H9 (cell line): ENCODE measurements at regions not wholly inside any gene's neighbourhood (a gene's known extent, or its start where the extent isn't known, plus 50 kb on each side); places are given as distances from the start of the nearest gene placed in this dataset.

ENCODE experiments used
- DNase-seq: peaks from one replicate; pipeline ENCODE4 v3.0.0-alpha.2; 2017
- H2AFZ ChIP-seq: one replicate; pipeline ENCODE4 v1.6.1; 2013; ENCODE audit warnings: mild to moderate bottlenecking, low read length, control low read depth, moderate library complexity
- H2AK5ac ChIP-seq: 2 replicates; pipeline ENCODE4 v1.6.1; 2013; ENCODE audit warnings: low read length, control low read depth, mixed read lengths; ENCODE audit not compliant: insufficient read length
- H2BK120ac ChIP-seq: one replicate; pipeline ENCODE4 v1.6.1; 2013; ENCODE audit warnings: low read depth, mild to moderate bottlenecking, low read length, control low read depth, inconsistent platforms; ENCODE audit not compliant: poor library complexity, severe bottlenecking
- H2BK12ac ChIP-seq: 2 replicates; pipeline ENCODE4 v1.6.1; 2013; ENCODE audit warnings: low read length, control low read depth, mixed read lengths, low read depth; ENCODE audit not compliant: insufficient read length
- H2BK15ac ChIP-seq: 2 replicates; pipeline ENCODE4 v1.6.1; 2013; ENCODE audit warnings: low read depth, low read length, control low read depth
- H2BK20ac ChIP-seq: one replicate; pipeline ENCODE4 v1.6.1; 2013; ENCODE audit warnings: low read depth, mild to moderate bottlenecking, low read length, control low read depth, inconsistent platforms; ENCODE audit not compliant: poor library complexity, severe bottlenecking
- H2BK5ac ChIP-seq: 2 replicates; pipeline ENCODE4 v1.6.1; 2013; ENCODE audit warnings: low read length, control low read depth, mixed read lengths; ENCODE audit not compliant: insufficient read length
- H3K14ac ChIP-seq: 2 replicates; pipeline ENCODE4 v1.6.1; 2013; ENCODE audit warnings: low read length, control low read depth; ENCODE audit not compliant: insufficient read depth
- H3K18ac ChIP-seq: 2 replicates; pipeline ENCODE4 v1.6.1; 2013; ENCODE audit warnings: low read depth, mild to moderate bottlenecking, mixed read lengths, low read length, control low read depth; ENCODE audit not compliant: insufficient read length
- H3K23ac ChIP-seq: 2 replicates; pipeline ENCODE4 v1.6.1; 2013; ENCODE audit warnings: low read length, control low read depth, mixed read lengths, low read depth; ENCODE audit not compliant: insufficient read length
- H3K23me2 ChIP-seq: 2 replicates; pipeline ENCODE4 v1.6.1; 2013; ENCODE audit warnings: low read depth, mild to moderate bottlenecking, mixed read lengths, low read length, control low read depth; ENCODE audit not compliant: insufficient read length, poor library complexity, severe bottlenecking
- H3K27ac ChIP-seq: 2 replicates; pipeline ENCODE4 v1.5.1; 2013; ENCODE audit warnings: low read length, control low read depth, mixed read lengths, low read depth; ENCODE audit not compliant: insufficient read length
- H3K27me3 ChIP-seq: 2 replicates; pipeline ENCODE4 v1.6.1; 2013; ENCODE audit warnings: low read length, control low read depth, inconsistent platforms; ENCODE audit not compliant: insufficient read depth
- H3K4ac ChIP-seq: 2 replicates; pipeline ENCODE4 v1.6.1; 2013; ENCODE audit warnings: low read depth, mild to moderate bottlenecking, control low read depth, inconsistent platforms, low read length, moderate library complexity
- H3K4me1 ChIP-seq: 2 replicates; pipeline ENCODE4 v1.6.1; 2013; ENCODE audit warnings: low read length, control low read depth, inconsistent platforms; ENCODE audit not compliant: insufficient read depth
- H3K4me2 ChIP-seq: 2 replicates; pipeline ENCODE4 v1.6.1; 2013; ENCODE audit warnings: low read length, control low read depth, mixed read lengths; ENCODE audit not compliant: insufficient read length, insufficient read depth
- H3K56ac ChIP-seq: 2 replicates; pipeline ENCODE4 v1.6.1; 2013; ENCODE audit warnings: low read depth, mild to moderate bottlenecking, mixed read lengths, low read length, control low read depth; ENCODE audit not compliant: insufficient read length
- H3K79me1 ChIP-seq: 2 replicates; pipeline ENCODE4 v1.6.1; 2013; ENCODE audit warnings: low read depth, mild to moderate bottlenecking, moderate library complexity, low read length, control low read depth, inconsistent platforms; ENCODE audit not compliant: insufficient read depth, poor library complexity, severe bottlenecking
- H3K79me2 ChIP-seq: 2 replicates; pipeline ENCODE4 v1.6.1; 2013; ENCODE audit warnings: low read length, control low read depth, inconsistent platforms; ENCODE audit not compliant: insufficient read depth
- H3K9ac ChIP-seq: 2 replicates; pipeline ENCODE4 v1.6.1; 2013; ENCODE audit warnings: low read length, control low read depth, mixed read lengths; ENCODE audit not compliant: insufficient read length; ENCODE audit errors: extremely low read depth
- H3K9me3 ChIP-seq: one replicate; pipeline ENCODE4 v1.6.1; 2013; ENCODE audit warnings: low read depth, low read length, inconsistent platforms; ENCODE audit not compliant: control insufficient read depth
- H3T11ph ChIP-seq: one replicate; pipeline ENCODE4 v1.6.1; 2013; ENCODE audit warnings: mild to moderate bottlenecking, low read length, control low read depth, inconsistent platforms
- H4K20me1 ChIP-seq: one replicate; pipeline ENCODE4 v1.6.1; 2013; ENCODE audit not compliant: control insufficient read depth, insufficient read length, insufficient read depth
- H4K5ac ChIP-seq: 2 replicates; pipeline ENCODE4 v1.6.1; 2013; ENCODE audit warnings: low read depth, mild to moderate bottlenecking, mixed read lengths, low read length, control low read depth; ENCODE audit not compliant: insufficient read length
- H4K8ac ChIP-seq: replicated peaks from 2 replicates; pipeline ENCODE4 v1.6.1; 2013; ENCODE audit warnings: low read length, control low read depth, mixed read lengths, low read depth; ENCODE audit not compliant: insufficient read length
- H4K91ac ChIP-seq: 2 replicates; pipeline ENCODE4 v1.6.1; 2013; ENCODE audit warnings: low read depth, mild to moderate bottlenecking, moderate library complexity, mixed read lengths, low read length, control low read depth; ENCODE audit not compliant: insufficient read length
- H3K27ac Mint-ChIP-seq, 3 experiments: 2 replicates in 2 of 3; 3 replicates in 1 of 3; pipeline ENCODE4 v1.8.0; 2020 to 2021; ENCODE audit warnings: mixed read lengths in 3 of 3, mild to moderate bottlenecking in 1 of 3, moderate library complexity in 1 of 3
- H3K27me3 Mint-ChIP-seq: 2 replicates; pipeline ENCODE4 v1.8.0; 2021; ENCODE audit warnings: low read depth, mild to moderate bottlenecking, moderate library complexity, mixed read lengths
- H3K36me3 Mint-ChIP-seq, 3 experiments: 2 replicates in 2 of 3; 3 replicates in 1 of 3; pipeline ENCODE4 v1.8.0; 2020 to 2021; ENCODE audit warnings: low read depth in 3 of 3, mixed read lengths in 3 of 3; ENCODE audit not compliant: insufficient read depth in 1 of 3
- H3K4me1 Mint-ChIP-seq, 2 experiments: 2 replicates each; pipeline ENCODE4 v1.8.0; 2020; ENCODE audit warnings: mixed read lengths in 2 of 2
- H3K4me3 Mint-ChIP-seq, 2 experiments: 2 replicates in 1 of 2; 3 replicates in 1 of 2; pipeline ENCODE4 v1.8.0; 2020 to 2021; ENCODE audit warnings: mild to moderate bottlenecking in 2 of 2, mixed read lengths in 2 of 2, moderate library complexity in 1 of 2
- H3K9me3 Mint-ChIP-seq, 2 experiments: 2 replicates in 1 of 2; 3 replicates in 1 of 2; pipeline ENCODE4 v1.8.0; 2020; ENCODE audit warnings: mild to moderate bottlenecking in 2 of 2, mixed read lengths in 2 of 2, moderate library complexity in 1 of 2
- CTCF ChIP-seq: fragments of 200-600 bp; sonication (generic); conservative IDR thresholded peaks from 3 replicates; pipeline ENCODE4 v1.8.0; 2021; ENCODE audit warnings: antibody characterized with exemption, mild to moderate bottlenecking
- WGBS: extraction: QIAGEN DNeasy Blood & Tissue Kit; methylation state at CpG from one replicate; pipeline ENCODE4 v1.1.7; 2013; ENCODE audit warnings: missing lambda C conversion rate, low lambda C conversion rate, mixed read lengths; ENCODE audit not compliant: insufficient read length; ENCODE audit errors: extremely low coverage; 5-methylcytosine and 5-hydroxymethylcytosine counted together

DNA sequence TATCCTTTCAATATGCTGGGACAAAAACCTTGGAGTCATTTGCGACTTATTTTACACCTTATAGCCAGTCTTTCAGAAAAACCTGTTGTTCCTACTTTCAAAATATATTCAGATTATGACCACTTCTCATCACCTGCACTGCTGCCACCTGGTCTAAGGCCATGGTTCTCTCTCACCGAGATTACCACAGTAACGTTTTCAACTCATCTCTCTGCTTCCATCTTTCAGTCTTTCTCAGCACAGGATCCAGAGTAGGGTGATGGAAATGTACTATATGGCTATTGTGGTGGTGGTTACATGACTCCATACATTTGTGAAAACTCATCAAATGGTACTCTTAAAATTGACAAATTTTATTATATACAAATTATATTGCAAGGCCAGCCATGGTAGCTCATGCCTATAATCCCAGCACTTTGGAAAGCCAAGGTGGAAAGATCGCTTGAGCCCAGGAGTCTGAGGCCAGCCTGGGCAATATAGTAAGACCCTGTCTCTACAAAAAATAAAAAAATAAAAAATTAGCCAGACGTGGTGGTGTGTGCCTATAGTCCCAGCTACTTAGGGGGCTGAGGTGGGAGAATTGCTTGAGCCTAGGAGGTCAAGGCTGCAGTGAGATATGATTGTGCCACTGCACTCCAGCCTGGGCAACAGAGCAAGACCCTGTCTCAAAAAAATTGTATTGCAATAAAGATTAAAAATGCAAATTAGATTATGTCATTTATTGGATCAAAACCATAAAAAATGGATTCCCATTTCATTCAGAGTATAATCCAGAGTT lies 120.9 kb upstream of the PPP2R5A start:
- no peak for TF ChIP-seq CTCF
- no peaks in the 10 kb centered on the region for H3K9me3 ChIP-seq
- no peak overlapping the region for H4K5ac ChIP-seq
- H2BK20ac ChIP-seq = no peak overlapping the region
- no peak overlapping the region for H2AK5ac ChIP-seq
- no peaks in the 10 kb centered on the region for H3K79me2 ChIP-seq
- H4K8ac ChIP-seq = no peak overlapping the region
- no peak overlapping the region for H2BK12ac ChIP-seq
- no peak overlapping the region for H2BK120ac ChIP-seq
- H3K14ac ChIP-seq = no peak overlapping the region
- no peak overlapping the region for H3K9ac ChIP-seq
- Mint-ChIP-seq H3K4me1 (no peaks in the 10 kb centered on the region), H3K9me3 (no peaks in the 10 kb centered on the region), H3K27me3 (no peaks in the 10 kb centered on the region), H3K4me3 (no peak overlapping the region), H3K36me3 (no peaks in the 10 kb centered on the region; a peak in 1 of 7 replicates), H3K27ac (no peak overlapping the region)
- no peak overlapping the region for H3K56ac ChIP-seq
- H3T11ph ChIP-seq = no peak overlapping the region
- H4K20me1 ChIP-seq = no peaks in the 10 kb centered on the region
- no peak overlapping the region for H2AFZ ChIP-seq
- H2BK5ac ChIP-seq = no peak overlapping the region
- no peak for DNase-seq
- no peak overlapping the region for H3K18ac ChIP-seq
- no peak overlapping the region for H3K27ac ChIP-seq
- no peak overlapping the region for H3K4me2 ChIP-seq
- no peak overlapping the region for H2BK15ac ChIP-seq
- WGBS = no CpG with 5 or more reads among the region's 5 CpGs
- H3K4ac ChIP-seq = no peak overlapping the region
- no peaks in the 10 kb centered on the region for H3K23me2 ChIP-seq
- no peaks in the 10 kb centered on the region for H3K27me3 ChIP-seq
- H3K23ac ChIP-seq = no peak overlapping the region
- H3K4me1 ChIP-seq = no peaks in the 10 kb centered on the region
- no peak overlapping the region for H4K91ac ChIP-seq
- no peaks in the 10 kb centered on the region for H3K79me1 ChIP-seq
